AG10803 (cell line): ENCODE measurements at regions not wholly inside any gene's neighbourhood (a gene's known extent, or its start where the extent isn't known, plus 50 kb on each side); places are given as distances from the start of the nearest gene placed in this dataset.
"Not testable (repeated sequence)": the region's sequence is repeated elsewhere in the genome, so short reads cannot be mapped to it uniquely, and the experiment has no call there.

ENCODE experiments used
- DNase-seq: peaks from one replicate; pipeline ENCODE4 v3.0.0; 2010; ENCODE audit warnings: low read depth
- H3K4me3 ChIP-seq: 2 replicates; pipeline ENCODE4 v1.5.1; 2011; ENCODE audit warnings: mild to moderate bottlenecking, low read length, control low read depth
- TF ChIP-seq, protein P1 (sequence below): conservative IDR thresholded peaks from 2 replicates; pipeline ENCODE4 v1.5.1; 2011; ENCODE audit warnings: mild to moderate bottlenecking, low read length, control low read depth, inconsistent platforms

DNA sequence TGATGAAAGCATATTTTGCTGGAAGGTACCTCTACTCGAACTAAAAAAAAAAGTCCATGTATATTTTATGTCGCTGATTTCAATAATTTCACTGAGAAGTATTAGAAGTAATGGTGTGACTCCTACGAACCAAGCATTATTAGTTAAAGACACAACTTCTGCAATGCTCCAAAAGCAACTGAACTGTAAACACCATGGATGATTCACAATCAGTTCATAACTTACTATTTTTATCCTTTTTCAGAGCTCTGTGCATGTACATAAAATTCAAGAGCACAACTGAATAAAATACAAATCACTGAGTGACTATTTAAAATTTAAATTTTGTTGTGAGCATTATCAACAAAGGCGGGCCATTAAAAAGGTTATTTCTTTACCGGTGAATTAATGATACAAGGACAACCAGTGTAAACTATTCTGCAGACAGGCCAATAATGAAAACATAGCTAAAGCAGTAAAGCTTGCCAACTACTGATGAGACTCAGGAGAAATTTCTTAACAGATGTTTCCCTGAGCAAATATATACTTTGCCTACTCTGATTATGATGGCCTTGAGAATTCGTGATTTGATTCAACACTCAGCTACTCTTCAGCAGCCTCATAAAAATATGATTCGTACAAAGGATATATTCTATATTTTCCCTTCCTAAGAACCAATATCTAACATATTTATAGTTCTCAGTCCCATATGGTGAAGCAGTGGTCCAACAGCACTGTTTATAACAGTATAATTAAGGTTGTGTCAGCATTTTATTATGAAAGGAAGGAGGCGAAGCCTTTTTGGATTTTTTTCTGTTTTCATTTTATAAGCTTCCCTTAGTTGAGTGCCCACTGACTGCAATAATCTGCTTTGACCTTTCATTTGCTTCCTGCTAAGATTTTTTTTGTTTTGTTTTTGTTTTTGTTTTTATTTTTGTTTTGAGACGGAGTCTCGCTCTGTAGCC lies 62.8 kb upstream of the NEIL3 start:
- DNase-seq = peak; percentile 56
- TF ChIP-seq, protein P1, sequence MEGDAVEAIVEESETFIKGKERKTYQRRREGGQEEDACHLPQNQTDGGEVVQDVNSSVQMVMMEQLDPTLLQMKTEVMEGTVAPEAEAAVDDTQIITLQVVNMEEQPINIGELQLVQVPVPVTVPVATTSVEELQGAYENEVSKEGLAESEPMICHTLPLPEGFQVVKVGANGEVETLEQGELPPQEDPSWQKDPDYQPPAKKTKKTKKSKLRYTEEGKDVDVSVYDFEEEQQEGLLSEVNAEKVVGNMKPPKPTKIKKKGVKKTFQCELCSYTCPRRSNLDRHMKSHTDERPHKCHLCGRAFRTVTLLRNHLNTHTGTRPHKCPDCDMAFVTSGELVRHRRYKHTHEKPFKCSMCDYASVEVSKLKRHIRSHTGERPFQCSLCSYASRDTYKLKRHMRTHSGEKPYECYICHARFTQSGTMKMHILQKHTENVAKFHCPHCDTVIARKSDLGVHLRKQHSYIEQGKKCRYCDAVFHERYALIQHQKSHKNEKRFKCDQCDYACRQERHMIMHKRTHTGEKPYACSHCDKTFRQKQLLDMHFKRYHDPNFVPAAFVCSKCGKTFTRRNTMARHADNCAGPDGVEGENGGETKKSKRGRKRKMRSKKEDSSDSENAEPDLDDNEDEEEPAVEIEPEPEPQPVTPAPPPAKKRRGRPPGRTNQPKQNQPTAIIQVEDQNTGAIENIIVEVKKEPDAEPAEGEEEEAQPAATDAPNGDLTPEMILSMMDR = no peak
- no peak overlapping the region for H3K4me3 ChIP-seq

DNA sequence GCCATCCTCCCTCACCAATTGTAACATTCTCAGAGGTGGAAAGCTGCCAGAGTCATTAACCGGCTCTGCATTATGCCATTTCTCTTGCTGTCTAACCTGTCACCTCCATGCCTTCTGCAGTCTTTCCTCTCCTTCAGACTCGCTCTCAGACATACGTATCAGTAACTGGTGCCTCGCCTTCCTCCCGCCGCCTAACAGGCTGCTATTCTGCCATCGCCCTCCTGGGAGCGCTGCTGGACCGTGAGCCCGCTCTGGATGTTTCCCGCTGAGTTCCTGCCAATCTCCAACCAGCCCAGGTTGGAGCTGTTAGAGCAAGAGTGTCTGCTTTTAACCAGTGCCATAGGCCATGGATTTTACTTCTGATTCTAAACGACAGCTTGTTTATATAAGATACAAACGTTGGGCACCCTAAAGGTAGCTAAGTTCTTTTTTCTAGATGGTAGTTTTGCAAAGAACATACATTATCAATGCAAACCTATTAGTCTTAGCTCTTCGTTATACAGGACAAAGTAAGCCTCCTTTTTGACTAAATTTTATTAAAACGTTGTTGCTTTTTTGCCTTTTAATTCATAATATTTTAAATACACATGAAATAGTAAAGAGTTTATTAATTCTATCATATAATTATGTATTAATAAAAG lies 59.5 kb upstream of the NEIL3 start:
- DNase-seq = peak; percentile 61
- TF ChIP-seq, protein P1 = peak; percentile 99
- H3K4me3 ChIP-seq = no peak overlapping the region

DNA sequence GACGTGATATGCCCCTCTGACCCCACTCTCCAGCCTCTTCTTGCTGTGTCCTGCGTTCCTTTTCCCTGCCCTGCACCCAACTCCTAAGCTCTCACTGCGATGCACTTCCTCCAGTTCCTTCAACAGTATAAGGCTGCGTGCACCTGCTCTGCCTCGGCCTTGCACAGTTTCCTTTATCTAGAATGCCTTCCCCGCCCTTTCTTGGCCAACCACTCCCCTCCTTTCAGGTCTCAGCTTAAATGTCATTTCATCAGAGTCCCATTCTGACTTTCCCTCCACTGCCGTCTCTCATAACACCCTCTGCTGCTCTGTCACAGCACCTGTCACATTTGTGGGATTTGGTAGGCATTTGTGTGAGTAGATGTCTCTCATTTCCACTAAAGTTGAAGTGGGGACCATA lies 58.4 kb upstream of the NEIL3 start:
- TF ChIP-seq, protein P1 = no peak
- no peak overlapping the region for H3K4me3 ChIP-seq
- no peak for DNase-seq

DNA sequence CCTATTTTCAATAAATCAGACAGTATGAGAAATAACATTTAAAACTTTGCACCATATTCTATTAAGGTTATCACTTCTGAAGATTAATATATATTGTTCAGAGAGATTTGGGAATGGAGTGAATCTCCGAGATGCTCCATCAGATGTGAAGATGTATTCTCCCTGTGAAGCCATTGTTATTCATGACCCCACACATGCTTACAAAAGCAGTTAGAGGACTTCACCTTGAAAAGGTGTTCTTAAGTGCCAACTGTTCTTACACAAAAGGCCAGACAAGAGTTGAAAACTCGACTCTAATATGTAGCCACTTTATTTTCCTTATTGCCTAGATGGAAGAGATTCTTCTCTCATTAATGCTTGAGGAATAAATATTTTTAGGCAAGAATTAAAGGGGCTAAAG lies 54.3 kb upstream of the NEIL3 start:
- DNase-seq = no peak
- no peak overlapping the region for H3K4me3 ChIP-seq
- TF ChIP-seq, protein P1 = no peak

DNA sequence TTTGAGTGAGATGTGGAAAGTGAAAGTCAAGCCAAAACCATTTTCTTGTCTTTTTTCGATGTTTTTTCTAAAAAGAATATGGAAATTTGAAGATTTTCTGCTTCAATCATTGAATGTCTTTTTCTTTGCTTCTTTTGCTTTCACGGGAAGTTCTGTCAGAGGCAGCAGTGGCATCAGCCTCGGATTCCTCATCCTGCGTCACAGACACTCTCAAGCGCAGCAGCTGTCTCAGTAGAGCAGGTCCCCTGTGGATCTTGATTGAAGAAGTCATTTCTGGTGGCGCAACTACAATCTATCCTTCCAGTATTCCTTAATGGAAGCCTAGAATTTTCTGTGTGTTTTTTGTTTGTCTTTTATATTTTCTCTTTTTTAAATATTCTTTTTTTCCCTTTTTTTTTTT lies 52.7 kb upstream of the NEIL3 start:
- DNase-seq = no peak
- H3K4me3 ChIP-seq = no peak overlapping the region
- TF ChIP-seq, protein P1 = no peak

DNA sequence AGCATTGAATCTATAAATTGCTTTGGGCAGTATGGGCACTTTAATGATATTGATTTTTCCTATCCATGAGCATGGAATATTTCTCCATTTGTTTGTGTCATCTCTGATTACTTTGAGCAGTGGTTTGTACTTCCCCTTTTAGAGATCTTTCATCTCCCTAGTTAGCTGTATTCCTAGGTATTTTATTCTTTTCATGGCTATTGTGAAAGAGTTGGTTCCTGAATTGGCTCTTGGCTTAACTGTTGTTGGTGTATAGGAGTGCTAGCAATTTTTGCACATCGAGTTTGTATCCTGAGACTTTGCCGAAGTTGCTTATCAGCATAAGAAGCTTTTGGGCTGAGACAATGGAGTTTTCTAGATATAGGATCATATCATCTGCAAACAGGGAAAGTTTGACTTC lies 50.2 kb upstream of the NEIL3 start:
- H3K4me3 ChIP-seq, DNase-seq: not testable (repeated sequence)
